ENCODE measurements at regions not wholly inside any gene's neighbourhood (a gene's known extent, or its start where the extent isn't known, plus 50 kb on each side); places are given as distances from the start of the nearest gene placed in this dataset.

- TF ChIP-seq BCLAF1 (IDR thresholded peaks at IDR 0.05) (no peak), FOXK2 (IDR thresholded peaks at IDR 0.05) (no peak), RELB (IDR thresholded peaks at IDR 0.05; ENCODE audit: low read depth) (no peak), ZNF274 (IDR thresholded peaks at IDR 0.05; ENCODE audit: insufficient read depth, insufficient read length) (no peak), BMI1 (IDR thresholded peaks at IDR 0.05; ENCODE audit: borderline replicate concordance) (no peak), ZNF622 (IDR thresholded peaks at IDR 0.05) (no peak), FOXM1 (IDR thresholded peaks at IDR 0.05; ENCODE audit: low read depth, low read length) (no peak)
Measured at GRCh38 chr15:31508656-31509055, 182.0 kb downstream of the KLF13 start.

More at GRCh38 chr15:31508656-31509055, 182.0 kb downstream of the KLF13 start:
- no peak overlapping the region for H2AFZ ChIP-seq (ENCODE audit: control insufficient read depth, low read depth, low read length)
- ChIA-PET POLR2A (no interaction called here), CTCF (no interaction called here), SMC1A (ENCODE audit: uncharacterized antibody, unreplicated experiment) (interaction anchor here (0.7 kb wide), 1 partner anchor 26 kb away, joined by 3 read pairs; no protein-coding TSS in a partner anchor), RAD21 (ENCODE audit: unreplicated experiment) (no interaction called here)
- no peak overlapping the region for H3K9ac ChIP-seq (ENCODE audit: control insufficient read depth, insufficient read depth, low read length)
- H4K20me1 ChIP-seq (ENCODE audit: control insufficient read depth, insufficient read depth), result no peaks in the 10 kb centered on the region
- no peak overlapping the region for H3K4me3 ChIP-seq
- no TSS peak for BruUV-seq (replicated peaks)
- H3K79me2 ChIP-seq (ENCODE audit: control insufficient read depth, insufficient read depth, low read length), result no peaks in the 10 kb centered on the region
- intact Hi-C loops (cut with micrococcal nuclease; ENCODE audit: unreplicated experiment), result no loop called here
- H3K27me3 ChIP-seq (replicated peaks in 1 of 2; ENCODE audit: control insufficient read depth in 2 of 2, insufficient read depth in 2 of 2, low read length in 1 of 2), result no peaks in the 10 kb centered on the region
- H3K27ac ChIP-seq (ENCODE audit: control insufficient read depth, insufficient read depth), result no peak overlapping the region
- DNase-seq (ENCODE audit: low read depth, low spot score) (no peak), FAIRE-seq (no peak), ATAC-seq (no peak)
- WGBS (ENCODE audit: insufficient coverage, insufficient replicate concordance, low lambda C conversion rate, missing lambda C conversion rate), result 89% methylated on average over 10 of the region's 10 CpGs
- H3K36me3 ChIP-seq (ENCODE audit: control insufficient read depth in 2 of 2, insufficient read depth in 2 of 2, low read length in 1 of 2), result no peaks in the 10 kb centered on the region
- H3K4me2 ChIP-seq (ENCODE audit: control insufficient read depth, insufficient read depth), result no peak overlapping the region
- in situ Hi-C loops (cut with MboI), result no loop called here
- no peaks in the 10 kb centered on the region; the same call in 1 of the 2 replicates for H3K4me1 ChIP-seq (ENCODE audit: control insufficient read depth, insufficient read depth, low read length)
- no peaks in the 10 kb centered on the region; the same call in 2 of the 3 replicates for H3K9me3 ChIP-seq (replicated peaks; ENCODE audit: control insufficient read depth, insufficient read depth, low read length)

Data from GM12878 (cell line).